Skeletal muscle satellite cell (primary cell): ENCODE measurements at regions not wholly inside any gene's neighbourhood (a gene's known extent, or its start where the extent isn't known, plus 50 kb on each side); places are given as distances from the start of the nearest gene placed in this dataset.

Experiments
- H3K27me3 ChIP-seq: 2 replicates; pipeline ENCODE4 v1.7.0; 2013; ENCODE audit warnings: low read length; ENCODE audit not compliant: control insufficient read depth, insufficient read depth
- H3K36me3 ChIP-seq: 2 replicates; pipeline ENCODE4 v1.7.0; 2013; ENCODE audit warnings: mild to moderate bottlenecking, control low read depth, low read length; ENCODE audit not compliant: insufficient read depth
- H3K4me1 ChIP-seq: 2 replicates; pipeline ENCODE4 v1.7.0; 2013; ENCODE audit warnings: low read length; ENCODE audit not compliant: control insufficient read depth, insufficient read depth
- H3K4me2 ChIP-seq: 2 replicates; pipeline ENCODE4 v1.7.0; 2013; ENCODE audit warnings: mild to moderate bottlenecking, low read length
- H3K4me3 ChIP-seq: 2 replicates; pipeline ENCODE4 v1.7.0; 2013; ENCODE audit warnings: low read length
- H3K9ac ChIP-seq: 2 replicates; pipeline ENCODE4 v1.7.0; 2013; ENCODE audit warnings: mild to moderate bottlenecking, low read depth, low read length, moderate library complexity
- H3K9me3 ChIP-seq: replicated peaks from 2 replicates; pipeline ENCODE4 v1.7.0; 2013; ENCODE audit warnings: mild to moderate bottlenecking, control low read depth, low read length

GRCh38 chr12:4168036-4168435 lies 105.5 kb upstream of the CCND2 start:
- Histone ChIP-seq H3K27me3 (no peaks in the 10 kb centered on the region), H3K36me3 (no peaks in the 10 kb centered on the region), H3K4me2 (no peak overlapping the region), H3K4me3 (no peak overlapping the region), H3K9ac (no peak overlapping the region), H3K4me1 (peaks cover 8% of the 10 kb centered on the region), H3K9me3 (no peaks in the 10 kb centered on the region)

GRCh38 chr12:4164559-4165558 lies 108.7 kb upstream of the CCND2 start:
- peak overlapping the region; percentile 90 for H3K4me2 ChIP-seq
- H3K4me3 ChIP-seq, result peak overlapping the region; percentile 66
- H3K4me1 ChIP-seq, result peaks cover 8% of the 10 kb centered on the region
- H3K9ac ChIP-seq, result peak overlapping the region; percentile 79
- no peaks in the 10 kb centered on the region for H3K27me3 ChIP-seq
- H3K9me3 ChIP-seq, result no peaks in the 10 kb centered on the region
- no peaks in the 10 kb centered on the region for H3K36me3 ChIP-seq

- no peaks in the 10 kb centered on the region for H3K9me3 ChIP-seq
- peaks cover 8% of the 10 kb centered on the region for H3K4me1 ChIP-seq
- no peaks in the 10 kb centered on the region for H3K27me3 ChIP-seq
- H3K4me2 ChIP-seq, result peak overlapping the region; percentile 90
- peak overlapping the region; percentile 66 for H3K4me3 ChIP-seq
- H3K9ac ChIP-seq, result peak overlapping the region; percentile 79
- H3K36me3 ChIP-seq, result no peaks in the 10 kb centered on the region
These were observed 109.4 kb upstream of the CCND2 start for GRCh38 chr12:4164188-4164558.

GRCh38 chr12:4161718-4162117 lies 111.8 kb upstream of the CCND2 start:
- H3K4me1 ChIP-seq, result peaks cover 8% of the 10 kb centered on the region
- no peaks in the 10 kb centered on the region for H3K27me3 ChIP-seq
- no peaks in the 10 kb centered on the region for H3K9me3 ChIP-seq
- no peaks in the 10 kb centered on the region for H3K36me3 ChIP-seq
- H3K4me3 ChIP-seq, result no peak overlapping the region
- no peak overlapping the region for H3K4me2 ChIP-seq
- H3K9ac ChIP-seq, result no peak overlapping the region

GRCh38 chr12:4160314-4161040 lies 113.1 kb upstream of the CCND2 start:
- no peaks in the 10 kb centered on the region for H3K27me3 ChIP-seq
- H3K4me1 ChIP-seq, result peaks cover 8% of the 10 kb centered on the region
- H3K9ac ChIP-seq, result no peak overlapping the region
- no peak overlapping the region for H3K4me3 ChIP-seq
- H3K36me3 ChIP-seq, result no peaks in the 10 kb centered on the region
- H3K4me2 ChIP-seq, result no peak overlapping the region
- no peaks in the 10 kb centered on the region for H3K9me3 ChIP-seq

- Histone ChIP-seq H3K9me3 (no peaks in the 10 kb centered on the region), H3K36me3 (no peaks in the 10 kb centered on the region), H3K4me3 (no peak overlapping the region)
These were observed 113.7 kb upstream of the CCND2 start for GRCh38 chr12:4159851-4160250.

GRCh38 chr12:4158306-4158705 lies 115.3 kb upstream of the CCND2 start:
- Histone ChIP-seq H3K27me3 (no peaks in the 10 kb centered on the region), H3K9me3 (no peaks in the 10 kb centered on the region)

More at GRCh38 chr12:4159851-4160250, 113.7 kb upstream of the CCND2 start:
- no peak overlapping the region for H3K9ac ChIP-seq
- H3K4me2 ChIP-seq, result no peak overlapping the region
- H3K4me1 ChIP-seq, result peaks cover 4% of the 10 kb centered on the region
- no peaks in the 10 kb centered on the region for H3K27me3 ChIP-seq

GRCh38 chr12:4157122-4157521 lies 116.4 kb upstream of the CCND2 start:
- H3K4me3 ChIP-seq, result no peak overlapping the region
- no peaks in the 10 kb centered on the region for H3K36me3 ChIP-seq
- H3K9ac ChIP-seq, result no peak overlapping the region
- no peaks in the 10 kb centered on the region for H3K4me1 ChIP-seq
- H3K4me2 ChIP-seq, result no peak overlapping the region
- no peaks in the 10 kb centered on the region for H3K27me3 ChIP-seq
- H3K9me3 ChIP-seq, result no peaks in the 10 kb centered on the region

More at GRCh38 chr12:4158306-4158705, 115.3 kb upstream of the CCND2 start:
- Histone ChIP-seq H3K4me1 (no peaks in the 10 kb centered on the region), H3K36me3 (no peaks in the 10 kb centered on the region), H3K4me2 (no peak overlapping the region), H3K4me3 (no peak overlapping the region), H3K9ac (no peak overlapping the region)

- H3K27me3 ChIP-seq, result no peaks in the 10 kb centered on the region
- no peak overlapping the region for H3K4me2 ChIP-seq
- H3K36me3 ChIP-seq, result no peaks in the 10 kb centered on the region
- H3K9me3 ChIP-seq, result no peaks in the 10 kb centered on the region
- no peak overlapping the region for H3K9ac ChIP-seq
- no peaks in the 10 kb centered on the region for H3K4me1 ChIP-seq
- no peak overlapping the region for H3K4me3 ChIP-seq
These were observed 117.2 kb upstream of the CCND2 start for GRCh38 chr12:4156317-4156716.

GRCh38 chr12:4154672-4155225 lies 118.8 kb upstream of the CCND2 start:
- no peak overlapping the region for H3K4me2 ChIP-seq
- H3K4me1 ChIP-seq, result no peaks in the 10 kb centered on the region
- H3K36me3 ChIP-seq, result no peaks in the 10 kb centered on the region
- H3K27me3 ChIP-seq, result no peaks in the 10 kb centered on the region
- H3K4me3 ChIP-seq, result no peak overlapping the region
- H3K9ac ChIP-seq, result no peak overlapping the region
- H3K9me3 ChIP-seq, result no peaks in the 10 kb centered on the region

GRCh38 chr12:4153343-4153892 lies 120.1 kb upstream of the CCND2 start:
- Histone ChIP-seq H3K9me3 (no peaks in the 10 kb centered on the region), H3K27me3 (no peaks in the 10 kb centered on the region), H3K36me3 (no peaks in the 10 kb centered on the region), H3K4me1 (no peaks in the 10 kb centered on the region), H3K4me2 (no peak overlapping the region), H3K9ac (no peak overlapping the region), H3K4me3 (no peak overlapping the region)
